ENCODE measurements at regions not wholly inside any gene's neighbourhood (a gene's known extent, or its start where the extent isn't known, plus 50 kb on each side); places are given as distances from the start of the nearest gene placed in this dataset.

DNA sequence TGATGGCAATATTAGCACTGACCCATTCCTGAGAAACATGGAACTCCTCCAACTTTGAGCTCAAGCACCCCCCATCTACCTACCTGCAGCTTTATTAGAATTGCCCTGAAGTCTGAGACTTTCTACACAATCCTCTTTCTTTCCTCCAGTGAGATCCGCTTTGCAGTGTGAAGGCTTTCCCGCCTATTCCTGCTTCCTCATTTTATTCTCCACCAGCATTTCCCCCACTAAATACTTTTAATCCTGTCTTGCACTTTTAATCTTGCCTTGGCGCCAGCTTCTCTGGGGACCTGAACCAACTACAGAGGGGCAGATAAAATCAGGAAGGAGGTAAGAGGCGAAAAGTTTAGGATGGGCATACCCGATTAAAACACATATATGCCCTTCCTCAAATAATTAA lies 178.1 kb upstream of the PRDM1 start:
- H3K4me1 ChIP-seq (ENCODE audit: control insufficient read depth, insufficient read depth, low read length, unreplicated experiment) = no peaks in the 10 kb centered on the region
- H3K79me2 ChIP-seq (ENCODE audit: control insufficient read depth, insufficient read depth, low read length, unreplicated experiment) = no peaks in the 10 kb centered on the region
- H2AFZ ChIP-seq (ENCODE audit: low read length, unreplicated experiment) = no peak overlapping the region
- H3K4me3 ChIP-seq (ENCODE audit: low read depth, low read length) = no peak overlapping the region
- no peak overlapping the region for H3K27ac ChIP-seq (ENCODE audit: low read depth, low read length)
- no peaks in the 10 kb centered on the region for H3K36me3 ChIP-seq (ENCODE audit: insufficient read depth, low read length)
- no peaks in the 10 kb centered on the region for H3K27me3 ChIP-seq (ENCODE audit: insufficient read depth, low read length)

- Histone ChIP-seq H3K4me3 (ENCODE audit: low read depth, low read length) (no peak overlapping the region), H3K27ac (ENCODE audit: low read depth, low read length) (no peak overlapping the region), H3K36me3 (ENCODE audit: insufficient read depth, low read length) (no peaks in the 10 kb centered on the region), H2AFZ (ENCODE audit: low read length, unreplicated experiment) (no peak overlapping the region), H3K79me2 (ENCODE audit: control insufficient read depth, insufficient read depth, low read length, unreplicated experiment) (no peaks in the 10 kb centered on the region), H3K27me3 (ENCODE audit: insufficient read depth, low read length) (no peaks in the 10 kb centered on the region), H3K4me1 (ENCODE audit: control insufficient read depth, insufficient read depth, low read length, unreplicated experiment) (no peaks in the 10 kb centered on the region)
Measured at GRCh38 chr6:105907301-105907700, 178.8 kb upstream of the PRDM1 start.

DNA sequence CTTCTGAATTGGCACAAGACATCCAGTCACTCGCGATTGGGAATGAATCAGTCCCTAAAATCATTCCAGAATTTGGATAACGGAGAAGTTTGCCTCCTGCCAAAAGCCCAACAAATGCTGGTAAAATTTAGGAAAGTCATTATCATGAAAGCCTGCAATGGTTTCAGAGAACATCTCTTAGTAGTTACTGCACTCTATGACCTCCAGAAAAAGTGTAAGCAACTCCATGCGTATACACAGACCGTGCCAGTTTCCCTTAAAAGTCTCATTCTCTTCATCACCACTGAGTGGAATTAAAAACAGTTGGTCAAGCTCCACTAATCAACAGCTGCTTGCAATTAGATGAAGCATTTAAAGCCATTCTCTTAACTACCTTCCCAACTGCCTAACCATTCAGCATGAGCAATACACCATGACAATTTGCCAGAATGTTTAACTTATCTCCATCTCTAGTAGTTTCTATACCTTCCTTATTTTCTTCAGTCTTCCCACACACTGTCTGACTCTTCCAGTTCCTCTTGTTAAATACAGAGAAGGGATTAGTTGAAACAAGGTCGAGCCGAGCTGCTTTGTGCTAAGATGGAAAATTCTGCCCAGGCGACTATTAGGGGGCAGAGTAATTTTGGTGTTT lies 183.6 kb upstream of the PRDM1 start:
- no peaks in the 10 kb centered on the region for H3K4me1 ChIP-seq (ENCODE audit: control insufficient read depth, insufficient read depth, low read length, unreplicated experiment)
- H2AFZ ChIP-seq (ENCODE audit: low read length, unreplicated experiment) = no peak overlapping the region
- H3K27ac ChIP-seq (ENCODE audit: low read depth, low read length) = no peak overlapping the region
- H3K27me3 ChIP-seq (ENCODE audit: insufficient read depth, low read length) = no peaks in the 10 kb centered on the region
- H3K4me3 ChIP-seq (ENCODE audit: low read depth, low read length) = no peak overlapping the region
- no peaks in the 10 kb centered on the region for H3K36me3 ChIP-seq (ENCODE audit: insufficient read depth, low read length)
- no peaks in the 10 kb centered on the region for H3K79me2 ChIP-seq (ENCODE audit: control insufficient read depth, insufficient read depth, low read length, unreplicated experiment)

DNA sequence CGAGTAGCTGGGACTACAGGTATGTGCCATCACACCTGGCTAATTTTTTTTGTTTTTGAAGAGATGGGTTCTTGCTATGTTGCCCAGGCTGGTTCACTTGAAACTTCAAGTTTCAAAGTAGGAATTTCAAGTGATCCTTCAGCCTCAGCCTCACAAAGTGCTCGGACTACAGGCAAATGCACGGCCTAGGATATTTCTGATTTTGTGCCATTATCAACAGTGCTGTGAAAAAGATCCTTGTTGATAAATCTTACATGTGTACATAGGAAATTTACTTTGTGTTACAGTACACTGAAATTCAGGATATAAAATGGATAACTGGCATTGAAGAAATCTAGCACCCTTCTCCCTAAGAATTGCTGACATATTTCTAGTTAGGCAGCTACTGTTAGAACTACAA lies 184.6 kb upstream of the PRDM1 start:
- Histone ChIP-seq H3K27ac (ENCODE audit: low read depth, low read length) (no peak overlapping the region), H3K4me3 (ENCODE audit: low read depth, low read length) (no peak overlapping the region)

DNA sequence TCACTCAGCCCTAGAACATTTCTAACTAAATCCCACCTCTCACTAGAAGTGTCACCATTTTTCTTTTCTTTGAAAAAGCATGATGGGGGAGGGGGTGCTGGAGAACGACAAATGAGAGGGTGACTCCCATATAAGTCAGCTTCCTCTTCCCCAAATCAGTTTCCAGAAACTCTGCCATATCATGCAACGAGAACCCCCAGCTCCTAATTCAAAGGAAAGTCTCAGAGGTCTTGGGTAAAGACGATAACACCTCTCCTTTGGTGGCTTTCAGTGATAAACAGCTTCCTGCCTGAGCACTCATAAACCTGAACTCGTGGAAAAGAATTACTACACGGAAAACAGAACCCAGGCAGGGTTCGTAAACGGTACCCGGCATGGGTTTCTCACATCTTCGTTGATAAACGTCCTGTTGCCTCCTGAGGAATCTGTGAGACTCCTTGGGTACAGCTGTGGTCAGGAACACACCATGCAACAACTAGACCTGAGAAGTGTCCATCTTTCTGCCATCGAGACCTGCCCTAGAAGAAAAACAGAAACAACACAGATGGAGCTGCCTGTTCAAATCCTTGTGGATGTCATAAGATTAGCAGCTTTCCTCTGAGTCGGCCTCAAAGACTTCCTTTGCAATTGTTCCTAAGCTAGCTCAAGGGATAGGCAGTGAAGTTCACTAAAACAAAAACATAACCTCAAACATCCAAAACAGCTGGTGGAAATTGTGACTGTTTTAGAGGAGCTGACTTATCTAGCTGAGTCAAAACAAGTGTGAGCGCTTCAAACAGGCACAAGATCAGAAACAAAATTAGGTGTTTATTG lies 185.8 kb upstream of the PRDM1 start:
- H3K4me3 ChIP-seq (ENCODE audit: low read depth, low read length) = no peak overlapping the region
- no peak overlapping the region for H3K27ac ChIP-seq (ENCODE audit: low read depth, low read length)
- H2AFZ ChIP-seq (ENCODE audit: low read length, unreplicated experiment) = no peak overlapping the region
- no peaks in the 10 kb centered on the region for H3K27me3 ChIP-seq (ENCODE audit: insufficient read depth, low read length)
- H3K79me2 ChIP-seq (ENCODE audit: control insufficient read depth, insufficient read depth, low read length, unreplicated experiment) = no peaks in the 10 kb centered on the region
- H3K36me3 ChIP-seq (ENCODE audit: insufficient read depth, low read length) = no peaks in the 10 kb centered on the region
- no peaks in the 10 kb centered on the region for H3K4me1 ChIP-seq (ENCODE audit: control insufficient read depth, insufficient read depth, low read length, unreplicated experiment)

More for the DNA sequence above, 184.6 kb upstream of the PRDM1 start:
- Histone ChIP-seq H3K79me2 (ENCODE audit: control insufficient read depth, insufficient read depth, low read length, unreplicated experiment) (no peaks in the 10 kb centered on the region), H3K36me3 (ENCODE audit: insufficient read depth, low read length) (no peaks in the 10 kb centered on the region), H2AFZ (ENCODE audit: low read length, unreplicated experiment) (no peak overlapping the region), H3K27me3 (ENCODE audit: insufficient read depth, low read length) (no peaks in the 10 kb centered on the region), H3K4me1 (ENCODE audit: control insufficient read depth, insufficient read depth, low read length, unreplicated experiment) (no peaks in the 10 kb centered on the region)

- Histone ChIP-seq H3K4me1 (ENCODE audit: control insufficient read depth, insufficient read depth, low read length, unreplicated experiment) (no peaks in the 10 kb centered on the region), H2AFZ (ENCODE audit: low read length, unreplicated experiment) (no peak overlapping the region)
Measured at GRCh38 chr6:105898286-105898685, 187.8 kb upstream of the PRDM1 start.

GRCh38 chr6:105897131-105897530 lies 189.0 kb upstream of the PRDM1 start:
- Histone ChIP-seq H3K36me3 (ENCODE audit: insufficient read depth, low read length) (no peaks in the 10 kb centered on the region), H3K4me3 (ENCODE audit: low read depth, low read length) (no peak overlapping the region), H3K79me2 (ENCODE audit: control insufficient read depth, insufficient read depth, low read length, unreplicated experiment) (no peaks in the 10 kb centered on the region), H3K27me3 (ENCODE audit: insufficient read depth, low read length) (no peaks in the 10 kb centered on the region), H3K4me1 (ENCODE audit: control insufficient read depth, insufficient read depth, low read length, unreplicated experiment) (no peaks in the 10 kb centered on the region), H3K27ac (ENCODE audit: low read depth, low read length) (no peak overlapping the region), H2AFZ (ENCODE audit: low read length, unreplicated experiment) (no peak overlapping the region)

More at GRCh38 chr6:105898286-105898685, 187.8 kb upstream of the PRDM1 start:
- Histone ChIP-seq H3K4me3 (ENCODE audit: low read depth, low read length) (no peak overlapping the region), H3K36me3 (ENCODE audit: insufficient read depth, low read length) (no peaks in the 10 kb centered on the region), H3K27me3 (ENCODE audit: insufficient read depth, low read length) (no peaks in the 10 kb centered on the region), H3K79me2 (ENCODE audit: control insufficient read depth, insufficient read depth, low read length, unreplicated experiment) (no peaks in the 10 kb centered on the region), H3K27ac (ENCODE audit: low read depth, low read length) (no peak overlapping the region)

GRCh38 chr6:105896821-105897095 lies 189.4 kb upstream of the PRDM1 start:
- H3K4me1 ChIP-seq (ENCODE audit: control insufficient read depth, insufficient read depth, low read length, unreplicated experiment) = no peaks in the 10 kb centered on the region
- no peaks in the 10 kb centered on the region for H3K36me3 ChIP-seq (ENCODE audit: insufficient read depth, low read length)
- no peaks in the 10 kb centered on the region for H3K27me3 ChIP-seq (ENCODE audit: insufficient read depth, low read length)
- H3K27ac ChIP-seq (ENCODE audit: low read depth, low read length) = no peak overlapping the region
- H3K79me2 ChIP-seq (ENCODE audit: control insufficient read depth, insufficient read depth, low read length, unreplicated experiment) = no peaks in the 10 kb centered on the region
- no peak overlapping the region for H2AFZ ChIP-seq (ENCODE audit: low read length, unreplicated experiment)
- no peak overlapping the region for H3K4me3 ChIP-seq (ENCODE audit: low read depth, low read length)

DNA sequence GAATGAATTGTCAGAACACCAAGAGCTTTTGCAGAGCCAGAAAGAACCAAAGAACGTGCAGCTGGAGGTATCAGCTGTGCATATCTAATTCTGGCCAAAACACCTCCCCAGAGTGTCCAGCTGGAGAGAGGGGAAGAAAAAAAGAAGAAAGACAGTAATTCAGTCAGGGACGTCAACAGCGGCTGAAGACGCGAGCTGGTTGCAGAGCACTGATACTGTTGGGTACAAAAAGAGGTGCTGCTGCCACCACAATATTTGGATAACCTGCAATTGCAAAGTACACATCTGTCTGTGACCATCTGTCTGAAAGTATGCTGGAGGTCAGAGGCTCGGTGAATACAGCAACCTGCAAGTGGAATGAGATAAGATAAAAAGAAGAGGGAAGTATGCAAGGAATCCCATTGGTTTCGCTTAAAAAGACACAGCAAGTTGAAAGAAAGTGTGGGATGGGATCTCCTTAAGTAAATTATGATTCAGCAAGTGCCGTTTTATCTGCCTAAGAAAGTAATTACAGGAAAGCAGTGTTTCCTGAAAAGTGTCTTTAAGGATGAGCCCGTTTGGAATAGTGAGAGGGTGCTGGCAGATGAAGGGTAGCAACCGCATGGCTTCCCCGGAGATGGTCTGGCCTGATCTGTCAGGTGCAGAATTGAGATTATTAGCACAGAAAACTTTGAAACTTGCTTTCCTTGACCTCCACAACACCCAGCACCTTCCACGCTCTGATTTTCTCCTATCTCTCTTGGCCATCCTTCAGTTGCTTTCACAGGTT lies 189.9 kb upstream of the PRDM1 start:
- Histone ChIP-seq H3K79me2 (ENCODE audit: control insufficient read depth, insufficient read depth, low read length, unreplicated experiment) (no peaks in the 10 kb centered on the region), H3K4me1 (ENCODE audit: control insufficient read depth, insufficient read depth, low read length, unreplicated experiment) (no peaks in the 10 kb centered on the region), H3K27ac (ENCODE audit: low read depth, low read length) (no peak overlapping the region), H3K27me3 (ENCODE audit: insufficient read depth, low read length) (no peaks in the 10 kb centered on the region), H3K36me3 (ENCODE audit: insufficient read depth, low read length) (no peaks in the 10 kb centered on the region), H2AFZ (ENCODE audit: low read length, unreplicated experiment) (no peak overlapping the region), H3K4me3 (ENCODE audit: low read depth, low read length) (no peak overlapping the region)

DNA sequence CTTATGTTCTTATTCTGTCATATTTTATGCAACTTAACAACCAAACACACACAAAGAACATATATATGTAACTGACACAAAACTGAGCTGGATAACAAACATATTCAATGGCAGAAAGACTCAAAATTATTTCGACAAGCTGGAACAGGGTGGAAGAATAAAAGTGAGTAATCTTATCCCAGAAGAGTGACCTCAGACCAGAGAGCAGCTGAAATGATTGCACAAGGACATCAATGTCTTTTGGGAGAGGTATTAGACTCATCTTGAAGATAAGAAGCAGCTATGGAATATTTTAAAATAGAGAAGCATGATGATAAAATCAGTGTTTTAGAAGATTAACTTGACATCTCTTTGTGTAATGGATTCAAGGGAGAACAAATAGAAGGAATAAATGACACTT lies 191.6 kb upstream of the PRDM1 start:
- Histone ChIP-seq H3K36me3 (ENCODE audit: insufficient read depth, low read length) (no peaks in the 10 kb centered on the region), H3K79me2 (ENCODE audit: control insufficient read depth, insufficient read depth, low read length, unreplicated experiment) (no peaks in the 10 kb centered on the region), H2AFZ (ENCODE audit: low read length, unreplicated experiment) (no peak overlapping the region), H3K4me1 (ENCODE audit: control insufficient read depth, insufficient read depth, low read length, unreplicated experiment) (no peaks in the 10 kb centered on the region), H3K27ac (ENCODE audit: low read depth, low read length) (no peak overlapping the region), H3K4me3 (ENCODE audit: low read depth, low read length) (no peak overlapping the region), H3K27me3 (ENCODE audit: insufficient read depth, low read length) (no peaks in the 10 kb centered on the region)

DNA sequence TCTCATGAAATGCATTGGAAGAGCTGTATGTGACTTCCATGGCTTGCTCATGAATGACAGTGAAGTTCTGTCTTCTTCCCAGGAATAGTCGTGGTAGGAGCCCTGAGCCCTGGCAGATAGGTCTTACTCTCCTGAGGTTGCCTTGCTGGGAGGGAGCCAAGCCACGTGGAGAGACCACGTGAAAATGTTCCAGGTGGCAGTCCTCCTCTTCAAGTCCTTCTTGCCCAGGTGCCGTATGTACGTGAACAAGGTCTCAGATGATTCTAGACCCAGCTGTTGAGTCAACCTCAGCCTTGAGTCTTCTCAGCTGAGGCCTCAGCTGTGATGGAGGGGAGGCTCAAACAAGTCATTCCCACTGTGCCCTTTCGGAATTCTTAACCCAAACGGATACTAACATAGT lies 192.4 kb upstream of the PRDM1 start:
- H3K4me1 ChIP-seq (ENCODE audit: control insufficient read depth, insufficient read depth, low read length, unreplicated experiment) = no peaks in the 10 kb centered on the region
- H3K27me3 ChIP-seq (ENCODE audit: insufficient read depth, low read length) = no peaks in the 10 kb centered on the region
- H3K79me2 ChIP-seq (ENCODE audit: control insufficient read depth, insufficient read depth, low read length, unreplicated experiment) = no peaks in the 10 kb centered on the region
- H2AFZ ChIP-seq (ENCODE audit: low read length, unreplicated experiment) = no peak overlapping the region
- no peak overlapping the region for H3K4me3 ChIP-seq (ENCODE audit: low read depth, low read length)
- H3K36me3 ChIP-seq (ENCODE audit: insufficient read depth, low read length) = no peaks in the 10 kb centered on the region
- H3K27ac ChIP-seq (ENCODE audit: low read depth, low read length) = no peak overlapping the region
